Activated T-cell treated with anti-CD3 and anti-CD28 coated beads, Interleukin-2, amount 50 U/mL, for 72 hours (primary cell): ENCODE measurements at regions not wholly inside any gene's neighbourhood (a gene's known extent, or its start where the extent isn't known, plus 50 kb on each side); places are given as distances from the start of the nearest gene placed in this dataset.
"Not testable (repeated sequence)": the region's sequence is repeated elsewhere in the genome, so short reads cannot be mapped to it uniquely, and the experiment has no call there.

ENCODE experiments used
- ATAC-seq, 2 donors: fragments of 150-1000 bp; cut with Tn5 transposase; replicated peaks in 1 of 2; 2 replicates each; pipeline ENCODE4 v1.10.0; 2021; ENCODE audit warnings: moderate library complexity in 2 of 2, mild to moderate bottlenecking in 1 of 2
- DNase-seq, 2 donors: peaks; one replicate each; pipeline ENCODE4 v3.0.0; 2021 to 2022; ENCODE audit warnings: mixed read lengths in 1 of 2
- H3K27ac Mint-ChIP-seq: one replicate; pipeline ENCODE4 v1.8.0; 2022; ENCODE audit warnings: mild to moderate bottlenecking, moderate library complexity, mixed read lengths
- H3K27me3 Mint-ChIP-seq: one replicate; pipeline ENCODE4 v1.8.0; 2022; ENCODE audit warnings: low read depth, mixed read lengths
- H3K36me3 Mint-ChIP-seq, 2 donors: one replicate each; pipeline ENCODE4 v1.8.0; 2022; ENCODE audit warnings: mixed read lengths in 2 of 2, mild to moderate bottlenecking in 1 of 2; ENCODE audit not compliant: insufficient read depth in 2 of 2
- H3K4me1 Mint-ChIP-seq: one replicate; pipeline ENCODE4 v1.8.0; 2022; ENCODE audit warnings: low read depth, mixed read lengths
- H3K4me3 Mint-ChIP-seq, 2 donors: one replicate each; pipeline ENCODE4 v1.8.0; 2022; ENCODE audit warnings: mild to moderate bottlenecking in 2 of 2, mixed read lengths in 2 of 2, moderate library complexity in 2 of 2
- H3K9me3 Mint-ChIP-seq, 2 donors: one replicate each; pipeline ENCODE4 v1.8.0; 2022; ENCODE audit warnings: mixed read lengths in 2 of 2

DNA sequence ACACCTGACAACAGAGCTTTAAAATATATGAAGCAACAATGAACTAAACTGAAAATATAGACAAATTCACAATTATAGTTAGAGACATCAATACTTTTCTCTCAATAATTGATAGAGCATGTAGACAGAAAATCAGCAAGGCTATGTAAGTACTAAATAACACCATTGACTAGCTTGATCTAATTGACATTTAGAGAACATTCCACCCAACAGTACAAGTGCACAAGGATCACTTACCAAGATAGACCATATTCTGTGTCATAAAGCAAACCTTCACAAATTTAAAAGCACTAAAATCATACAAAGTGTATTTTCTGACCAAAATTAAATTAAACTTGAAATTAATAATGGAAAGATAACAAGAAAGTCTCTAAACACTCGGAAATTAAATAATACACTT lies 562.5 kb downstream of the INSC start:
- no peak for DNase-seq
- H3K4me1 Mint-ChIP-seq = no peaks in the 10 kb centered on the region
- H3K9me3 Mint-ChIP-seq = peaks cover 5 to 6% of the 10 kb centered on the region in 2 donors
- no peak overlapping the region for H3K4me3 Mint-ChIP-seq
- H3K27me3 Mint-ChIP-seq = peaks cover 5% of the 10 kb centered on the region
- H3K27ac Mint-ChIP-seq = no peak overlapping the region
- ATAC-seq = no peak
- H3K36me3 Mint-ChIP-seq = peaks cover 2% of the 10 kb centered on the region in 2 donors

DNA sequence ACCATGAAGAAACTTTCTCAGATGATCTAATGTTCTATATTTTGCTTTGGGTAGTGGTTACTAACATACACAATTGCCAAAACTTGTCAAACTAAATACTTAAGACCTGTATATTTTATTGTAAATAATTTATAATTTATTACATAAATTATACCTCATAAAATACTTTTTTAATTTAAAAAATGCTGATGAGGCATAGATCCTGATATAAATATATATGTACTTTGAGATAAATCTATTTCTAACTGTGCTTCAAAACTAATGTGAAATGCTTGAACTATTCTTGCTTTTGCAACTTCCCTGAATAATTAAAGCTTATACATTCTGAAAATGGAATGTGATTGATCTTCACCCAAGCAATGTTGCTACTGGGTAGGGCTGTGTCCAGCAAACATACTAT lies 568.8 kb downstream of the INSC start:
- no peak for DNase-seq
- Mint-ChIP-seq H3K9me3 (peaks cover 4 to 5% of the 10 kb centered on the region in 2 donors), H3K27ac (no peak overlapping the region), H3K4me3 (no peak overlapping the region), H3K4me1 (no peaks in the 10 kb centered on the region), H3K27me3 (peaks cover 5% of the 10 kb centered on the region), H3K36me3 (peaks cover 2% of the 10 kb centered on the region in 2 donors)
- no peak for ATAC-seq

DNA sequence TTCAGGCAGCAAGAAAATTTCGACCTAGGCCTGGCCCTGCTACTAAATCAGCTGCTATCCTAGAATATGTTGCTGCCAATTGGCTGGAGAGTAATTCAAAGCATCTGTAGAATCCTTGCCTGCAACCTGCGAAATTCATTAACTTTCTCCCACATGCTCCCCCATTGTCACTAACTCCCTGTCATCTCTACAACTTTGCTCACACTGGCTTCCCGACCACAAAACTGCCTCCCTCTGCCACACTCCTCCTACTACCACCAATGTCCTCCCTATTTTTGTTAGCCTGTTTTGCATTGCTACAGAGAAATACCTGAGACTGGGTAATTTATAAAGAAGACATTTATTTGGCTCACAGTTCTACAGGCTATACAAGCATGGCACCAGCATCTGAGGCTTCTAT lies 570.6 kb downstream of the INSC start:
- Mint-ChIP-seq H3K36me3 (peaks cover 2% of the 10 kb centered on the region in 2 donors), H3K4me1 (no peaks in the 10 kb centered on the region), H3K4me3 (no peak overlapping the region), H3K9me3 (peaks cover 4% of the 10 kb centered on the region in 2 donors), H3K27ac (no peak overlapping the region), H3K27me3 (no peaks in the 10 kb centered on the region)
- no peak for ATAC-seq
- DNase-seq = no peak

DNA sequence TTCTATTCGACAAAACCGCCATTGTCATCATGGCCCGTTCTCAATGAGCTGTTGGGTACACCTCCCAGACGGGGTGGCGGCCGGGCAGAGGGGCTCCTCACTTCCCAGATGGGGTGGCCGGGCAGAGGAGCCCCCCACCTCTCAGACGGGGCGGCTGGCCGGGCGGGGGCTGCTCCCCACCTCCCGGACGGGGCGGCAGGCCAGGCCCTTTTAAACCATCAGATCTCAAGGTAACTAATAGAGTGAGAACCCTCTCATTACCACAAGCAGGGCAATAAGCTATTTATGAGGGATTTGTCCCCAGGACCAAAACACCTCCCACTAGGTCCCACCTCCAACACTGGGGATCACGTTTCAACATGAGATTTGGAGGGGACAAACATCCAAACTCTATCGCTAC lies 571.5 kb downstream of the INSC start:
- not testable (repeated sequence) for ATAC-seq, H3K9me3 Mint-ChIP-seq, H3K27me3 Mint-ChIP-seq, DNase-seq, H3K36me3 Mint-ChIP-seq, H3K4me3 Mint-ChIP-seq, H3K4me1 Mint-ChIP-seq, H3K27ac Mint-ChIP-seq

DNA sequence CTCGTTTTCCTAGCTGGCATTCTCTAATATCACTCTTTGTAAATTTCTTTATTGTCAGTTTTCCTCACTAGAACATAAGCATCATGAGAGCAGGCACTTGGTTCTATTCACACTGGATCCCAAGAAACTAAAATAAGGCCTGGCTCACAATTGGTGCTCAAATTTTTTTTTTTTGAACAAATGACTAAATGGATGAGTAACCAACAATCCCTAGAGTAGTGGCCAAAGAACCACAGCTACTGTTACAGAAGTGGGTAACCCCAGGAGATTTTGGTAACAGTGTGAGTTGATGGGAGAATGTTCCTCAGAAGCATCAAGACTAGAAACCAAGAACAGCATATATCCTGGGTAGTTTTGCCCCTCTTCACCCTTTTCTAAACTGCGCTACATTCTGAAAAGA lies 572.6 kb downstream of the INSC start:
- Mint-ChIP-seq H3K36me3 (peaks cover 2% of the 10 kb centered on the region in 2 donors), H3K9me3 (peaks cover 2 to 4% of the 10 kb centered on the region in 2 donors), H3K27ac (no peak overlapping the region), H3K4me1 (no peaks in the 10 kb centered on the region), H3K4me3 (no peak overlapping the region), H3K27me3 (no peaks in the 10 kb centered on the region)
- DNase-seq (no peak), ATAC-seq (no peak)

DNA sequence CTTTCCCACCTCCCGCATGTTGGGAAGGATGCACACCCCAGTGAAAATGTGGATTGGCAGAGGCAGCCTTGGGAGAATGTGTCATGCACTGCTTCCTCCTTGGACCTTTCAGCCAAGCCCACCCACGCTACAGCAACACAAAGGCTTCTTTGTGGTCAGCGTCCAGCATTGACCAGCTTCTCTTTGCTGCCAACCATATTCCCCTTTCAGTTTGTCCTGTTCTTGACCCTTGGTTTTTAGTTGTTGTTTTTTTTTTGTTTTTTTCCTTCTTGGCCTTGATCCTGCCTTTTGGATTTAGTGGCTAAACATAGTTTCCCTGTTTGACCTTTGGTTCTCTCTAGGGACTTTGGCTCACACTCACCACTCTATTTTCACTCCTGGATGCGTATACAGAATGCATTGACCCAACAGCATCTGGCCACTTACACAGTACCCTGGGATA lies 573.6 kb downstream of the INSC start:
- DNase-seq (no peak), ATAC-seq (no peak)
- no peaks in the 10 kb centered on the region for H3K27me3 Mint-ChIP-seq
- no peaks in the 10 kb centered on the region for H3K4me1 Mint-ChIP-seq
- H3K9me3 Mint-ChIP-seq = peaks cover 2 to 4% of the 10 kb centered on the region in 2 donors
- H3K27ac Mint-ChIP-seq = no peak overlapping the region
- no peak overlapping the region for H3K4me3 Mint-ChIP-seq
- peaks cover 2% of the 10 kb centered on the region in 2 donors for H3K36me3 Mint-ChIP-seq

DNA sequence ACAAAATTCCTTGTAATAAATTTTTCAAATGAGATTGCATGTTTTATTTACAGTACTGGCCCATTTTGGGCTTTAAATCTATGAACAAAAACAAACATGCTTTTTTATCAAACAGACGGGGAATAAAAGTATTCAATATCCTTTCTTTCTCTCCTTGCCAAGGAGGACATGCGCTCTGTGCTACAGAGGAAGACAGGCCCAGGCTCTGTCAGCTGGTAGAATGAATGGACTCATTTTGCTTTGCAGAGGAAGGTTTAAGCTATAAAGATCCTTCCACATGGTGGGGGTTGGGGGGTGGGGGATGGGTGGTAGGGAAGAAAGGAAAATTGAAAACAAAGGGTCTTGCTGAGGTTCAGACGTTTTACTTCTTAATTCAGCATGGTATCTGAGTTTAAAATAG lies 575.6 kb downstream of the INSC start:
- DNase-seq (no peak), ATAC-seq (no peak)
- no peak overlapping the region for H3K4me3 Mint-ChIP-seq
- H3K27ac Mint-ChIP-seq = no peak overlapping the region
- H3K9me3 Mint-ChIP-seq = peaks cover 0 to 4% of the 10 kb centered on the region in 2 donors
- no peaks in the 10 kb centered on the region for H3K4me1 Mint-ChIP-seq
- no peaks in the 10 kb centered on the region for H3K27me3 Mint-ChIP-seq
- H3K36me3 Mint-ChIP-seq = peaks cover 0 to 2% of the 10 kb centered on the region in 2 donors

DNA sequence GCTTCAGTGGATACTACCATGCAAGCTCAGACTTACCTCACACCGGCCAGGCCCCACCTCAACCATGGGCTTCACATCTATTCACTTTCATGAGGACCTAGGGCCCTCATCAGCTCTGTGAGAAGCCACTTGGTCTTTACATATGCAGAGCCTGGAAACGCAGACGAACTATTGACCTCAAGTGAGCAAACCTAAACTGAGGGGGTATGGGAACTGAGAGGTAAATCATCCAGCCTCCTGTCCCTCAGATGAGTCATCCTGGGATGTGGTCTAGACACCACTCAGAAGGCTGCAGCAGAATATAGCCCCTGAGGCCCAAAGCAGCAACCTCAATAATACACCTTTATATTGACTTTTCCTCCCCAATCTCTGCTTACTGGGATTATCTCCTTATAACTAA lies 578.0 kb downstream of the INSC start:
- DNase-seq (no peak), ATAC-seq (no peak)
- H3K27me3 Mint-ChIP-seq = no peaks in the 10 kb centered on the region
- no peak overlapping the region for H3K4me3 Mint-ChIP-seq
- H3K9me3 Mint-ChIP-seq = peaks cover 0 to 5% of the 10 kb centered on the region in 2 donors
- no peaks in the 10 kb centered on the region for H3K4me1 Mint-ChIP-seq
- no peak overlapping the region for H3K27ac Mint-ChIP-seq
- H3K36me3 Mint-ChIP-seq = no peaks in the 10 kb centered on the region

DNA sequence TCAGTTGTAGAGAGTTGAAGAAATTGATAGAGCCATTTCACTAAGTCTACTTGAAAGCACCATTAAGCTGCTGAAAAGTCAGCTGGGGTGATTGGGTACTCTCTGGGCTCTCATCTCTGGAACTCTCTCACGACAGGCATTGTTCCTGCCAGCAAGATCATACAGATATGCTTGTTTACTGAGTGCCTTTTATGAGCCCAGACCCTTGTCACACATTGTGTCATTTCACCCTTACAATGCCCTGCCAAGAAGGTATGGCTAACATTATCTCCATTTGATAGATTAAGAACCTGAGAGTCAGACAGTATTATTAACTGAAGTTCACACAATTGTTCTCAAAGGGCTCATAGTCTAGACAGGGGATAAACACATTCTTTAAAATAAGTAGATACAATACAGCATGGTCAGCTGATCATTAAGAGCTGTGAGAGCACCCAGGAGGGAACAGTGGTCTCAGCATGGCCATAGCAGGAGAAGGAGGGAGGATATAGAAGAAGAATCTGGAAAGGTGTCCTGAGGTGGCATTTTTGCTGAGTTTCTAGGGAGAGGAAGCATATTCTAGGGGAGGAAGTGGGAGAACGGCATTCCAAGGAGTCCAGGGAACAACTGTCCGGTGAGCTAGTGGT lies 580.5 kb downstream of the INSC start:
- H3K36me3 Mint-ChIP-seq = no peaks in the 10 kb centered on the region
- no peak overlapping the region for H3K4me3 Mint-ChIP-seq
- H3K27ac Mint-ChIP-seq = no peak overlapping the region
- peaks cover 0 to 5% of the 10 kb centered on the region in 2 donors for H3K9me3 Mint-ChIP-seq
- ATAC-seq (no peak), DNase-seq (no peak)
- H3K27me3 Mint-ChIP-seq = no peaks in the 10 kb centered on the region
- no peaks in the 10 kb centered on the region for H3K4me1 Mint-ChIP-seq

DNA sequence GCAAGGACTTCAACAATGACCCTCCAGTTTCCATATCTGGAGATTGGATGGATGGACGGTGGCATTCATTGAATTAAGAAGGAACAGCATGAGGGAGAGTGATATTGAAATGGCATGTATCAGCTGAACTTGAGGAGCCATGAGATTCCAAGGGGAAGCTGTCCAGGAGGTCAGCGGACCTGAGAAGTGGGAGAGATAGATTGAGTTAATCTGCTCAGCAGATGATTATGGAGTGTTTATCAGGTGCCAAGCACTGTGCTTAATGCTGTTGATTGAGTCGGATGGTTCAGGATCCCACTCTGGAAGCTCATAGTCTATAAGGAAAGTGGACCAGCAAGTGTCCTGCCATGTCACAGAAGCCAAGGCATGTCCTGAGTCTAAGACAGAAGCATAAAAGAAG lies 581.3 kb downstream of the INSC start:
- Mint-ChIP-seq H3K27me3 (no peaks in the 10 kb centered on the region), H3K9me3 (peaks cover 0 to 5% of the 10 kb centered on the region in 2 donors), H3K4me1 (no peaks in the 10 kb centered on the region), H3K36me3 (no peaks in the 10 kb centered on the region), H3K4me3 (no peak overlapping the region), H3K27ac (no peak overlapping the region)
- no peak for DNase-seq
- no peak for ATAC-seq

DNA sequence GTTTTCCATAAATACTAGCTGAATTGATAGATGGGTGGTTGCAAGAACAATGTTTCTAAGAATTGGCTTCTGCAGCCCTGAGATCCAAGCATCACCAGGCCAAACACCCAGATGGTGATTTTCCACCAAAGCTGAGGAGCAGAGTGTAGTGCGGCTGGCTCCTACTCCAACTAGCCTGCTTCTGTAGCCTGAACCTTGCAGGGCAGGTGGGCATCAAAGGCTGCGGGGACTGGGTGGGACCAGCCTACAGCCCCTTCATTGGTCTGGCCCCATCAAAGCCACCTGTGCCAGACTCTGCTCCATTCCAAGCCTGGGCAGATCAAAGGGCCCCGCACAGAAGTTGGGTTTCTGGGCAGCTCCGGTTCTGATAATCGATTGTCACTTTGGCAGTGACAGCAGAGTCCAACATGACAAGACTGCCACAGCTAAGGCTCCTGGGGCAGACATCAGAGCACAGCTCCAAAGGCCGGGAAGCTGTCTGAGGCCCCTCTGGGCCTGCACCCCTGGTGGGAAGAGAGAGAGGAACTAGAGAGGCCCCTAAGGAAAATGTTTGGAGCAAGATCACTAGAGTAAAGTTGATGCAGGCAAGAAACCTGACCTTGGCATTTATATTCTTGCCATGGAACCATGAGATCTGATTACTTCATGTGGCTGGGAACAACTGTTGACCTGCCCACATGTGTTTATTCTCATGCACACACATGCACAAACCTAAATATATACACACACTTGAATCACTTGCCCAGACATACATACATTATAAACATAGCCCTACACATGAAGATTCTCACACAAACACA lies 582.9 kb downstream of the INSC start:
- Mint-ChIP-seq H3K9me3 (peaks cover 0 to 8% of the 10 kb centered on the region in 2 donors), H3K4me1 (no peaks in the 10 kb centered on the region), H3K36me3 (no peaks in the 10 kb centered on the region), H3K27me3 (no peaks in the 10 kb centered on the region), H3K4me3 (no peak overlapping the region), H3K27ac (no peak overlapping the region)
- DNase-seq (no peak), ATAC-seq (no peak)

DNA sequence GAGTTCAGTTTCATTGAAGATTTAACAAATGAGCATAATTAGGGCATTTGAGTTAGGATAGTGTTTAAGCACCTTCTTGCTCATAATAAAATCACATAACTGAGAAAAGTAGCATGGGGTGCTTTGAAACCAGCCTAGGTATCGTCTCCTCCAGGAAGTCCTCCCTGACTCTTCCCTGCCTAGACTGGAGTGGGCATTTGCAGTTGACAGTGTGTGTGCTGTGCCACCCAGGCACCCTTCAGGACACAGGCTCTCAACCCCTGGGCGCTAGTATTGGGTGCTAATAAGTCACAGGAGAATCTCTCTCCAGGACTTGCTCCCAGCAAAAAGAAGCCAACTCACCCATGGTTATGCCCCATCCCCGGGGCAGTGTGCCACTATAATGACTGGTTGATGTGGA lies 584.1 kb downstream of the INSC start:
- Mint-ChIP-seq H3K9me3 (peaks cover 0 to 8% of the 10 kb centered on the region in 2 donors), H3K36me3 (no peaks in the 10 kb centered on the region), H3K4me1 (no peaks in the 10 kb centered on the region), H3K4me3 (no peak overlapping the region), H3K27ac (no peak overlapping the region), H3K27me3 (no peaks in the 10 kb centered on the region)
- ATAC-seq = no peak
- no peak for DNase-seq

DNA sequence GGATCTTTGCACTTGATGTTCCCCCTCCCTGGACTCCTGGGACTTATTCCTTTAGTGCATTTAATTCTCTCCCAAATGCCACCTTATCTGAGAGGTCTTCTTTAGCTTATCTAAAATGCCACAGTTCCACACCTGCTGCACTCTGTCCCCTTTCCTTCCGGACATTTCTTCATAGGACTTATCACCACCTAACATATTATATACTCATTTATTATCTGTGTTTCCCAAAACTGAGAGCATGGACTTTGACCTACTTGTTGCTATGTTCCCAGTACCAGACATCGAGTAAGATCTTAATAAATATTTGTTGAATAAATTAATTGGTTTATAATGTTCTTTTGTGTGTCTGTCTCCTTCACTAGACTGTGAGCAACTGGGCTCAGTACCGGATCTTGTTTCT lies 585.3 kb downstream of the INSC start:
- no peak overlapping the region for H3K27ac Mint-ChIP-seq
- no peak for ATAC-seq
- H3K4me3 Mint-ChIP-seq = no peak overlapping the region
- H3K9me3 Mint-ChIP-seq = peaks cover 2 to 8% of the 10 kb centered on the region in 2 donors
- no peaks in the 10 kb centered on the region for H3K27me3 Mint-ChIP-seq
- no peaks in the 10 kb centered on the region for H3K36me3 Mint-ChIP-seq
- no peak for DNase-seq
- H3K4me1 Mint-ChIP-seq = no peaks in the 10 kb centered on the region

DNA sequence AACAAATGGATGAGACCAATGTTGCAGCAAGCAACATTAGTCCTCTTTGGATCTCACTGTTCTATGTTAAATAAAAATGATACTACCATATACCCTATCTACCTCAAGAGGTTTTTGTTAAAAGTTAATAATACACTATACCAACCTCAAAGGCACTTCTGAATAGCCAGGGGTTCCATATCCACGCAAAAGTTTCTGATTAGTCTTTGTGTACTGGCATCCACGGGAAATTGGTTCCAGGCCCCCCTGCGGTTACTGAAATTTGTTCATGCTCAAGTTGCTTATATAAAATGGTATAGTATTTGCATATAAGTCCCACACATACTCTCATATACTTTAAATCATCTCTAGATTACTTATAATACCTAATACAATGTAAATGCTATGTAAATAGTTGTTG lies 585.7 kb downstream of the INSC start:
- Mint-ChIP-seq H3K9me3 (peaks cover 2 to 5% of the 10 kb centered on the region in 2 donors), H3K36me3 (no peaks in the 10 kb centered on the region), H3K27me3 (no peaks in the 10 kb centered on the region), H3K4me1 (no peaks in the 10 kb centered on the region), H3K27ac (no peak overlapping the region), H3K4me3 (no peak overlapping the region)
- no peak for DNase-seq
- no peak for ATAC-seq
